ENCODE measurements at regions not wholly inside any gene's neighbourhood (a gene's known extent, or its start where the extent isn't known, plus 50 kb on each side); places are given as distances from the start of the nearest gene placed in this dataset.

- no peak for DNase-seq
- H3K4me1 ChIP-seq (ENCODE audit: insufficient read depth), result peaks cover 2% of the 10 kb centered on the region
- H3K36me3 ChIP-seq, result no peaks in the 10 kb centered on the region
- no peak overlapping the region for H3K27ac ChIP-seq
- intact Hi-C loops (cut with DNase I), result no loop called here
- no peak overlapping the region for H3K4me3 ChIP-seq
- H3K27me3 ChIP-seq, result no peaks in the 10 kb centered on the region
- no peak for TF ChIP-seq POLR2A (IDR thresholded peaks at IDR 0.05)
- no peak for TF ChIP-seq EP300 (IDR thresholded peaks at IDR 0.05)
- TF ChIP-seq CTCF (IDR thresholded peaks at IDR 0.05), result no peak
- no peaks in the 10 kb centered on the region for H3K9me3 ChIP-seq
- WGBS, 3 donors, result 71 to 79% (median 75%) methylated on average over 14 of the region's 14 CpGs
These were observed 61.3 kb upstream of the SLC6A6 start for GRCh38 chr3:14340960-14341708.

GRCh38 chr3:14343338-14344112, 58.9 kb upstream of the SLC6A6 start:
- peaks cover 2% of the 10 kb centered on the region for H3K4me1 ChIP-seq (ENCODE audit: insufficient read depth)
- no peaks in the 10 kb centered on the region for H3K27me3 ChIP-seq
- WGBS, 3 donors, result 92 to 94% (median 92%) methylated on average over 21 of the region's 21 CpGs
- TF ChIP-seq EP300 (IDR thresholded peaks at IDR 0.05), result no peak
- TF ChIP-seq CTCF (IDR thresholded peaks at IDR 0.05), result no peak
- no peak for TF ChIP-seq POLR2A (IDR thresholded peaks at IDR 0.05)
- no peak overlapping the region for H3K27ac ChIP-seq
- DNase-seq, result no peak
- no peaks in the 10 kb centered on the region for H3K36me3 ChIP-seq
- no peaks in the 10 kb centered on the region for H3K9me3 ChIP-seq
- no peak overlapping the region for H3K4me3 ChIP-seq
- intact Hi-C loops (cut with DNase I), result no loop called here

- Histone ChIP-seq H3K36me3 (no peaks in the 10 kb centered on the region), H3K27me3 (no peaks in the 10 kb centered on the region), H3K27ac (no peak overlapping the region), H3K4me1 (ENCODE audit: insufficient read depth) (peaks cover 2% of the 10 kb centered on the region), H3K4me3 (no peak overlapping the region), H3K9me3 (no peaks in the 10 kb centered on the region)
- TF ChIP-seq POLR2A (IDR thresholded peaks at IDR 0.05), result no peak
- TF ChIP-seq EP300 (IDR thresholded peaks at IDR 0.05), result no peak
- no peak for TF ChIP-seq CTCF (IDR thresholded peaks at IDR 0.05)
- intact Hi-C loops (cut with DNase I), result no loop called here
- 84 to 90% (median 89%) methylated on average over 7 of the region's 7 CpGs for WGBS, 3 donors
- no peak for DNase-seq
These were observed 58.1 kb upstream of the SLC6A6 start for GRCh38 chr3:14344351-14344750.

- no peak overlapping the region for H3K4me3 ChIP-seq
- intact Hi-C loops (cut with DNase I), result no loop called here
- H3K27ac ChIP-seq, result no peak overlapping the region
- H3K9me3 ChIP-seq, result no peaks in the 10 kb centered on the region
- TF ChIP-seq POLR2A (IDR thresholded peaks at IDR 0.05) (no peak), EP300 (IDR thresholded peaks at IDR 0.05) (no peak), CTCF (IDR thresholded peaks at IDR 0.05) (no peak)
- DNase-seq, result peak in 1 of 5 donors; percentile 26
- no peaks in the 10 kb centered on the region for H3K27me3 ChIP-seq
- no peaks in the 10 kb centered on the region for H3K36me3 ChIP-seq
- H3K4me1 ChIP-seq (ENCODE audit: insufficient read depth), result peaks cover 2% of the 10 kb centered on the region
- 61 to 74% (median 63%) methylated on average over 7 of the region's 7 CpGs for WGBS, 3 donors
These were observed 56.8 kb upstream of the SLC6A6 start for GRCh38 chr3:14345496-14346150.

Measured in ovary (tissue), 7 donors.